DMS53 (cell line): ENCODE measurements at regions not wholly inside any gene's neighbourhood (a gene's known extent, or its start where the extent isn't known, plus 50 kb on each side); places are given as distances from the start of the nearest gene placed in this dataset.
A peak's percentile ranks its signal among the peaks of the same experiment; 100 is the strongest.
"Not testable (repeated sequence)": the region's sequence is repeated elsewhere in the genome, so short reads cannot be mapped to it uniquely, and the experiment has no call there.

Experiments used
- DNase-seq: peaks from one replicate; lab custom pipeline; 2025; lab: John Stamatoyannopoulos, UW

GRCh38 chr21:36207577-36208320, 51.1 kb downstream of the DOP1B start:
- DNase-seq = no peak

- DNase-seq = no peak
Measured at GRCh38 chr21:36208326-36209013, 51.8 kb downstream of the DOP1B start.

- peak; percentile 90 for DNase-seq
Measured at GRCh38 chr21:36209626-36210171, 53.1 kb downstream of the DOP1B start.

- DNase-seq = no peak
Measured at GRCh38 chr21:36210779-36211659, 54.4 kb downstream of the DOP1B start.

GRCh38 chr21:36211660-36212512, 55.3 kb downstream of the DOP1B start:
- no peak for DNase-seq

- DNase-seq = no peak
Measured at GRCh38 chr21:36212513-36212780, 55.8 kb downstream of the DOP1B start.

- no peak for DNase-seq
Measured at GRCh38 chr21:36214561-36214960, 57.9 kb downstream of the DOP1B start.

- no peak for DNase-seq
Measured at GRCh38 chr21:36217743-36218142, 61.1 kb downstream of the DOP1B start.

- no peak for DNase-seq
Measured at GRCh38 chr21:36218691-36219090, 62.1 kb downstream of the DOP1B start.

GRCh38 chr21:36223451-36223850, 66.8 kb downstream of the DOP1B start:
- no peak for DNase-seq

GRCh38 chr21:36229181-36229580, 72.6 kb downstream of the DOP1B start:
- DNase-seq = no peak

- not testable (repeated sequence) for DNase-seq
Measured at GRCh38 chr21:36231444-36231843, 74.8 kb downstream of the DOP1B start.

GRCh38 chr21:36232641-36233040, 76.0 kb downstream of the DOP1B start:
- no peak for DNase-seq

- DNase-seq = no peak
Measured at GRCh38 chr21:36235058-36235582, 78.5 kb downstream of the DOP1B start.

GRCh38 chr21:36236052-36236730, 79.6 kb downstream of the DOP1B start:
- no peak for DNase-seq

GRCh38 chr21:36237441-36237840, 80.8 kb downstream of the DOP1B start:
- DNase-seq = no peak

- DNase-seq = no peak
Measured at GRCh38 chr21:36239585-36239984, 80.4 kb upstream of the MORC3 start.

- no peak for DNase-seq
Measured at GRCh38 chr21:36241717-36242116, 78.3 kb upstream of the MORC3 start.

- DNase-seq = no peak
Measured at GRCh38 chr21:36245115-36245514, 74.9 kb upstream of the MORC3 start.

GRCh38 chr21:36245649-36246048, 74.3 kb upstream of the MORC3 start:
- no peak for DNase-seq
